Vagina (tissue), 2 donors: ENCODE measurements at regions not wholly inside any gene's neighbourhood (a gene's known extent, or its start where the extent isn't known, plus 50 kb on each side); places are given as distances from the start of the nearest gene placed in this dataset.

Source experiments
- DNase-seq, 2 donors: peaks; one replicate each; pipeline ENCODE4 v3.0.0-alpha.2; 2017; ENCODE audit errors: extremely low spot score in 2 of 2
- H3K27ac ChIP-seq: fragments of 200-600 bp; sonication (generic); one replicate; pipeline ENCODE4 v1.5.1; 2019
- H3K27me3 ChIP-seq: fragments of 200-600 bp; sonication (generic); one replicate; pipeline ENCODE4 v1.5.1; 2019
- H3K36me3 ChIP-seq, 2 donors: fragments of 200-600 bp; sonication (generic); one replicate each; pipeline ENCODE4 v1.5.1; 2017 to 2019
- H3K4me1 ChIP-seq: fragments of 200-600 bp; sonication (generic); one replicate; pipeline ENCODE4 v1.5.1; 2019
- H3K4me3 ChIP-seq, 2 donors: fragments of 200-600 bp; sonication (generic); 1 replicate in 1 of 2; 2 replicates in 1 of 2; pipeline ENCODE4 v1.5.1; 2016 to 2019
- H3K9me3 ChIP-seq: fragments of 200-600 bp; sonication (generic); one replicate; pipeline ENCODE4 v1.5.1; 2019
- CTCF ChIP-seq, 3 experiments: fragments of 450-650 bp in 2 of 3; fragments of 200-600 bp in 1 of 3; sonication (generic) in 1 of 3; IDR thresholded peaks; one replicate each; pipeline ENCODE4 v1.5.1; 2017 to 2019; ENCODE audit warnings: antibody characterized with exemption in 3 of 3, mild to moderate bottlenecking in 2 of 3, moderate library complexity in 2 of 3
- POLR2A ChIP-seq, 2 donors: fragments of 450-650 bp; IDR thresholded peaks; one replicate each; pipeline ENCODE4 v1.6.1; 2017; ENCODE audit warnings: antibody characterized with exemption in 2 of 2, mild to moderate bottlenecking in 2 of 2, moderate library complexity in 2 of 2
- POLR2AphosphoS5 ChIP-seq, 2 donors: sonication (generic); formaldehyde crosslinking; IDR thresholded peaks; one replicate each; pipeline ENCODE4 v1.9.0; 2017; ENCODE audit warnings: antibody characterized with exemption in 2 of 2, mild to moderate bottlenecking in 2 of 2, low read depth in 1 of 2; ENCODE audit not compliant: insufficient read depth in 1 of 2
- intact Hi-C: fragments of 100-400 bp; cut with DNase I; formaldehyde crosslinking; loops from one replicate; pipeline ENCODE4 v1.15.1; 2023

- DNase-seq, result no peak
- Histone ChIP-seq H3K36me3 (no peaks in the 10 kb centered on the region), H3K27me3 (no peaks in the 10 kb centered on the region), H3K27ac (no peak overlapping the region), H3K4me1 (peaks cover 4% of the 10 kb centered on the region), H3K4me3 (no peak overlapping the region), H3K9me3 (no peaks in the 10 kb centered on the region)
- intact Hi-C loops, result no loop called here
- TF ChIP-seq POLR2AphosphoS5 (IDR thresholded peaks at IDR 0.05; ENCODE audit: insufficient read depth in 1 of 2, low read depth in 1 of 2) (no peak), POLR2A (IDR thresholded peaks at IDR 0.05) (no peak), CTCF (IDR thresholded peaks at IDR 0.05) (no peak)
Measured at GRCh38 chr6:159425421-159425820, 256.2 kb downstream of the FNDC1 start.

GRCh38 chr6:159422041-159422984, 253.1 kb downstream of the FNDC1 start:
- Histone ChIP-seq H3K4me1 (peaks cover 4% of the 10 kb centered on the region), H3K27me3 (no peaks in the 10 kb centered on the region), H3K4me3 (no peak overlapping the region), H3K27ac (no peak overlapping the region), H3K9me3 (no peaks in the 10 kb centered on the region), H3K36me3 (no peaks in the 10 kb centered on the region)
- intact Hi-C loops, result no loop called here
- TF ChIP-seq POLR2AphosphoS5 (IDR thresholded peaks at IDR 0.05; ENCODE audit: insufficient read depth in 1 of 2, low read depth in 1 of 2) (no peak), CTCF (IDR thresholded peaks at IDR 0.05) (no peak), POLR2A (IDR thresholded peaks at IDR 0.05) (no peak)
- DNase-seq, result peak in 1 of 2 donors; percentile 65

GRCh38 chr6:159421586-159421985, 252.4 kb downstream of the FNDC1 start:
- peaks cover 4% of the 10 kb centered on the region for H3K4me1 ChIP-seq
- no peak overlapping the region for H3K4me3 ChIP-seq
- H3K27ac ChIP-seq, result no peak overlapping the region
- no peaks in the 10 kb centered on the region for H3K27me3 ChIP-seq
- no peak for TF ChIP-seq POLR2A (IDR thresholded peaks at IDR 0.05)
- TF ChIP-seq POLR2AphosphoS5 (IDR thresholded peaks at IDR 0.05; ENCODE audit: insufficient read depth in 1 of 2, low read depth in 1 of 2), result no peak
- no peak for TF ChIP-seq CTCF (IDR thresholded peaks at IDR 0.05)
- DNase-seq, result peak in 1 of 2 donors; percentile 70
- H3K36me3 ChIP-seq, result no peaks in the 10 kb centered on the region
- intact Hi-C loops, result no loop called here
- no peaks in the 10 kb centered on the region for H3K9me3 ChIP-seq

GRCh38 chr6:159418997-159419396, 249.8 kb downstream of the FNDC1 start:
- no peak overlapping the region for H3K4me3 ChIP-seq
- H3K36me3 ChIP-seq, result no peaks in the 10 kb centered on the region
- peak in 1 of 2 donors; percentile 27 for DNase-seq
- intact Hi-C loops, result no loop called here
- H3K4me1 ChIP-seq, result peaks cover 4% of the 10 kb centered on the region
- peaks cover 8% of the 10 kb centered on the region for H3K9me3 ChIP-seq
- H3K27me3 ChIP-seq, result no peaks in the 10 kb centered on the region
- no peak for TF ChIP-seq POLR2AphosphoS5 (IDR thresholded peaks at IDR 0.05; ENCODE audit: insufficient read depth in 1 of 2, low read depth in 1 of 2)
- TF ChIP-seq CTCF (IDR thresholded peaks at IDR 0.05), result no peak
- H3K27ac ChIP-seq, result no peak overlapping the region
